ENCODE measurements at regions not wholly inside any gene's neighbourhood (a gene's known extent, or its start where the extent isn't known, plus 50 kb on each side); places are given as distances from the start of the nearest gene placed in this dataset.
"Not testable (repeated sequence)": the region's sequence is repeated elsewhere in the genome, so short reads cannot be mapped to it uniquely, and the experiment has no call there.

GRCh38 chr14:49106741-49107667 lies 479.2 kb downstream of the RPS29 start:
- no peak for DNase-seq (ENCODE audit: low spot score)
- no peak overlapping the region for H3K27ac Mint-ChIP-seq (ENCODE audit: unreplicated experiment)
- H3K4me3 Mint-ChIP-seq (ENCODE audit: unreplicated experiment) = no peak overlapping the region
- H3K36me3 Mint-ChIP-seq (ENCODE audit: low read depth) = no peaks in the 10 kb centered on the region
- H3K27me3 Mint-ChIP-seq (ENCODE audit: low read depth) = no peaks in the 10 kb centered on the region
- H3K9me3 Mint-ChIP-seq (ENCODE audit: low read depth) = peaks cover 3% of the 10 kb centered on the region
- TF ChIP-seq, protein P1, sequence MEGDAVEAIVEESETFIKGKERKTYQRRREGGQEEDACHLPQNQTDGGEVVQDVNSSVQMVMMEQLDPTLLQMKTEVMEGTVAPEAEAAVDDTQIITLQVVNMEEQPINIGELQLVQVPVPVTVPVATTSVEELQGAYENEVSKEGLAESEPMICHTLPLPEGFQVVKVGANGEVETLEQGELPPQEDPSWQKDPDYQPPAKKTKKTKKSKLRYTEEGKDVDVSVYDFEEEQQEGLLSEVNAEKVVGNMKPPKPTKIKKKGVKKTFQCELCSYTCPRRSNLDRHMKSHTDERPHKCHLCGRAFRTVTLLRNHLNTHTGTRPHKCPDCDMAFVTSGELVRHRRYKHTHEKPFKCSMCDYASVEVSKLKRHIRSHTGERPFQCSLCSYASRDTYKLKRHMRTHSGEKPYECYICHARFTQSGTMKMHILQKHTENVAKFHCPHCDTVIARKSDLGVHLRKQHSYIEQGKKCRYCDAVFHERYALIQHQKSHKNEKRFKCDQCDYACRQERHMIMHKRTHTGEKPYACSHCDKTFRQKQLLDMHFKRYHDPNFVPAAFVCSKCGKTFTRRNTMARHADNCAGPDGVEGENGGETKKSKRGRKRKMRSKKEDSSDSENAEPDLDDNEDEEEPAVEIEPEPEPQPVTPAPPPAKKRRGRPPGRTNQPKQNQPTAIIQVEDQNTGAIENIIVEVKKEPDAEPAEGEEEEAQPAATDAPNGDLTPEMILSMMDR (IDR thresholded peaks at IDR 0.05) = no peak
- no peaks in the 10 kb centered on the region for H3K4me1 Mint-ChIP-seq (ENCODE audit: low read depth)

GRCh38 chr14:49105956-49106355 lies 480.2 kb downstream of the RPS29 start:
- DNase-seq (ENCODE audit: low spot score) = no peak
- H3K9me3 Mint-ChIP-seq (ENCODE audit: low read depth) = peaks cover 3% of the 10 kb centered on the region
- TF ChIP-seq, protein P1 (IDR thresholded peaks at IDR 0.05) = no peak
- H3K36me3 Mint-ChIP-seq (ENCODE audit: low read depth) = no peaks in the 10 kb centered on the region
- H3K27ac Mint-ChIP-seq (ENCODE audit: unreplicated experiment) = no peak overlapping the region
- H3K4me3 Mint-ChIP-seq (ENCODE audit: unreplicated experiment) = no peak overlapping the region
- H3K4me1 Mint-ChIP-seq (ENCODE audit: low read depth) = no peaks in the 10 kb centered on the region
- H3K27me3 Mint-ChIP-seq (ENCODE audit: low read depth) = no peaks in the 10 kb centered on the region

DNA sequence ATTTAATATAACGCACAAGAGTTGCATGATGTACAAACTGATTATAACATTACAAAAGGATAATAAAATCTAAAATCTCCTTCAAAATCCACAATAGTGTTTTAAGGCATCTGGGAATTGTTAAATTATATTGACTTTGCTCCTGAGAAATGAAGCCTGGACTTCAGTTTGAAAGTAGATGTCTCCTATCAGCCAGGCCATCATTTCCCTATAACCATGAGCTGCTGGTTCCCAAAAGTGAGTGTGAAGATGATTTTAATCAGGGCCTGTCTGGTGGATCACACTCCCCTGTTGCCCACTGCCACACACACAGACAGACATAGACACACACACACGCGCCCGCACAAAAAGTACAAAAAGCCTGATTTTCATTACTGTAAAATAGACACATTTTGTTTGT lies 480.7 kb downstream of the RPS29 start:
- TF ChIP-seq, protein P1 (IDR thresholded peaks at IDR 0.05) = no peak
- Mint-ChIP-seq H3K36me3 (ENCODE audit: low read depth) (no peaks in the 10 kb centered on the region), H3K4me3 (ENCODE audit: unreplicated experiment) (no peak overlapping the region), H3K27ac (ENCODE audit: unreplicated experiment) (no peak overlapping the region), H3K4me1 (ENCODE audit: low read depth) (no peaks in the 10 kb centered on the region), H3K27me3 (ENCODE audit: low read depth) (no peaks in the 10 kb centered on the region), H3K9me3 (ENCODE audit: low read depth) (peaks cover 3% of the 10 kb centered on the region)
- DNase-seq (ENCODE audit: low spot score) = no peak

- Mint-ChIP-seq H3K9me3 (ENCODE audit: low read depth) (peaks cover 5% of the 10 kb centered on the region), H3K27ac (ENCODE audit: unreplicated experiment) (no peak overlapping the region), H3K36me3 (ENCODE audit: low read depth) (no peaks in the 10 kb centered on the region), H3K4me1 (ENCODE audit: low read depth) (no peaks in the 10 kb centered on the region), H3K27me3 (ENCODE audit: low read depth) (no peaks in the 10 kb centered on the region), H3K4me3 (ENCODE audit: unreplicated experiment) (no peak overlapping the region)
- DNase-seq (ENCODE audit: low spot score) = no peak
- TF ChIP-seq, protein P1 (IDR thresholded peaks at IDR 0.05) = no peak
These were observed 493.8 kb downstream of the RPS29 start for GRCh38 chr14:49092345-49092744.

DNA sequence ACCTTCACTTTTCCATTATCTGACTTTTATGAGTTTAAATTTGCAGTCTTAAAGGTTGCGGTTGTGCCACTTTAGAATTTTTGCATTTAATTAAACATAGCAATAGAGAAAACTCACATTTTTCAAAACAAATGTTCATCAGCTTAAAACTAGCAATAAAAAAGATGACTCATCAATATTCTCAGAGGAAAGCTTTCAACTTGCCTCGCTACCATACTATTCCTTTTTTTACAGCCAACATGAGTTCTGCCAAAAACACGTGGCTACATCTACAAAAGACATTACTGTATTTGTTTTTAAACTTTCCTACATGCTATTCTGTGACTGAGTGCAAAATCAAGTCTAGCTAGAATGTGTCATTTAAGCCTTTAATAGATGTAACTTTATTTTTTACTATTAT lies 497.1 kb downstream of the RPS29 start:
- H3K36me3 Mint-ChIP-seq (ENCODE audit: low read depth) = no peaks in the 10 kb centered on the region
- peaks cover 5% of the 10 kb centered on the region for H3K9me3 Mint-ChIP-seq (ENCODE audit: low read depth)
- DNase-seq (ENCODE audit: low spot score) = no peak
- H3K27ac Mint-ChIP-seq (ENCODE audit: unreplicated experiment) = no peak overlapping the region
- H3K4me1 Mint-ChIP-seq (ENCODE audit: low read depth) = no peaks in the 10 kb centered on the region
- TF ChIP-seq, protein P1 (IDR thresholded peaks at IDR 0.05) = no peak
- no peak overlapping the region for H3K4me3 Mint-ChIP-seq (ENCODE audit: unreplicated experiment)
- no peaks in the 10 kb centered on the region for H3K27me3 Mint-ChIP-seq (ENCODE audit: low read depth)

- peaks cover 14% of the 10 kb centered on the region for H3K9me3 Mint-ChIP-seq (ENCODE audit: low read depth)
- DNase-seq (ENCODE audit: low spot score); H3K4me1 Mint-ChIP-seq (ENCODE audit: low read depth); H3K27ac Mint-ChIP-seq (ENCODE audit: unreplicated experiment); H3K36me3 Mint-ChIP-seq (ENCODE audit: low read depth); H3K27me3 Mint-ChIP-seq (ENCODE audit: low read depth); H3K4me3 Mint-ChIP-seq (ENCODE audit: unreplicated experiment): not testable (repeated sequence)
These were observed 512.9 kb downstream of the RPS29 start for GRCh38 chr14:49073292-49073691.

All from chondrocyte (in vitro differentiated cells).